Endothelial cell of umbilical vein (primary cell): ENCODE measurements at regions not wholly inside any gene's neighbourhood (a gene's known extent, or its start where the extent isn't known, plus 50 kb on each side); places are given as distances from the start of the nearest gene placed in this dataset.
A peak's percentile ranks its signal among the peaks of the same experiment; 100 is the strongest.

Source experiments
- BruUV-seq: library from RNA; stranded (reverse); fragments of 400-500 nt; replicated peaks from 2 replicates; lab custom pipeline; 2021; lab: Mats Ljungman, UMichigan
- CTCF ChIA-PET: fragments of 300-600, 350-600 bp; sonication (Branson Sonifier 250); formaldehyde crosslinking; loops from one replicate; lab custom pipeline; 2021; ENCODE audit warnings: antibody characterized with exemption, inconsistent platforms; lab: Charles Lee
- POLR2A ChIA-PET: fragments of 300-600, 350-600 bp; sonication (Branson Sonifier 250); formaldehyde crosslinking; loops from one replicate; lab custom pipeline; 2021; ENCODE audit warnings: antibody characterized with exemption, inconsistent platforms; lab: Charles Lee
- DNase-seq: peaks from one replicate; pipeline ENCODE4 v3.0.0-alpha.2; 2011; ENCODE audit warnings: low read depth, low spot score
- FAIRE-seq: peaks from 2 replicates; lab custom pipeline; 2011; peaks lifted over from hg19 to GRCh38; lab: Jason Lieb, UNC
- H2AFZ ChIP-seq: 2 replicates; pipeline ENCODE4 v1.6.0; 2012; ENCODE audit warnings: low read depth, low read length, control low read depth, inconsistent platforms
- H3K27ac ChIP-seq: 2 replicates; pipeline ENCODE4 v1.5.1; 2011; ENCODE audit warnings: low read depth, mild to moderate bottlenecking, control low read depth, low read length, moderate library complexity; ENCODE audit not compliant: insufficient read depth
- H3K27me3 ChIP-seq, 2 experiments: 2 replicates each; pipeline versions ENCODE4 v1.6.0 to v1.6.1; 2011; ENCODE audit warnings: low read length in 2 of 2, mixed read lengths in 1 of 2; ENCODE audit not compliant: control insufficient read depth in 2 of 2, insufficient read depth in 2 of 2
- H3K36me3 ChIP-seq, 2 experiments: 2 replicates in 1 of 2; 3 replicates in 1 of 2; pipeline ENCODE4 v1.5.1; 2011; ENCODE audit warnings: low read length in 2 of 2, mild to moderate bottlenecking in 1 of 2, moderate library complexity in 1 of 2; ENCODE audit not compliant: control insufficient read depth in 2 of 2, insufficient read depth in 2 of 2; ENCODE audit errors: extremely low read depth in 1 of 2
- H3K4me1 ChIP-seq: 3 replicates; pipeline ENCODE4 v1.5.1; 2011; ENCODE audit warnings: mild to moderate bottlenecking, low read length; ENCODE audit not compliant: control insufficient read depth, insufficient read depth; ENCODE audit errors: extremely low read depth
- H3K4me2 ChIP-seq: 2 replicates; pipeline ENCODE4 v1.6.1; 2011; ENCODE audit warnings: low read length, control low read depth, mixed read lengths; ENCODE audit not compliant: insufficient read depth
- H3K4me3 ChIP-seq, 3 experiments: fragments of 200-600 bp in 1 of 3; sonication (generic), shearing (Covaris generic) in 1 of 3; replicated peaks in 1 of 3; 2 replicates each; pipeline ENCODE4 v1.5.1; 2011 to 2016; ENCODE audit warnings: control low read depth in 3 of 3, low read length in 3 of 3, mild to moderate bottlenecking in 2 of 3, inconsistent platforms in 1 of 3, low read depth in 1 of 3, moderate library complexity in 1 of 3; ENCODE audit not compliant: insufficient read depth in 1 of 3
- H3K79me2 ChIP-seq: 2 replicates; pipeline ENCODE4 v1.6.0; 2012; ENCODE audit warnings: low read length, inconsistent platforms; ENCODE audit not compliant: control insufficient read depth, insufficient read depth
- H3K9ac ChIP-seq: replicated peaks from 2 replicates; pipeline ENCODE3; 2011; ENCODE audit warnings: low read length, control low read depth; ENCODE audit not compliant: insufficient read depth; ENCODE audit errors: extremely low read depth
- H3K9me1 ChIP-seq: replicated peaks from 3 replicates; pipeline ENCODE4 v1.6.0; 2011; ENCODE audit warnings: mild to moderate bottlenecking, low read length; ENCODE audit not compliant: control insufficient read depth, insufficient read depth; ENCODE audit errors: extremely low read depth
- H3K9me3 ChIP-seq: replicated peaks from 2 replicates; pipeline ENCODE4 v1.5.1; 2012; ENCODE audit warnings: low read length, inconsistent platforms; ENCODE audit not compliant: control insufficient read depth, insufficient read depth
- H4K20me1 ChIP-seq: replicated peaks from 2 replicates; pipeline ENCODE3; 2011; ENCODE audit warnings: mild to moderate bottlenecking, low read length; ENCODE audit not compliant: control insufficient read depth, insufficient read depth; ENCODE audit errors: extremely low read depth
- CTCF ChIP-seq, 2 donors: IDR thresholded peaks; 1 replicate in 1 of 2; 2 replicates in 1 of 2; pipeline ENCODE4 v1.5.1; 2011; ENCODE audit warnings: low read length in 2 of 2, mild to moderate bottlenecking in 2 of 2, moderate library complexity in 2 of 2, control low read depth in 1 of 2, inconsistent platforms in 1 of 2, low read depth in 1 of 2; ENCODE audit not compliant: insufficient read depth in 1 of 2; ENCODE audit errors: extremely low read depth in 1 of 2
- EZH2 ChIP-seq: IDR thresholded peaks from 2 replicates; pipeline ENCODE4 v1.6.1; 2012; ENCODE audit warnings: borderline replicate concordance, low read depth, mild to moderate bottlenecking, moderate library complexity, low read length, inconsistent platforms; ENCODE audit not compliant: severe bottlenecking
- FOS ChIP-seq: IDR thresholded peaks from 2 replicates; pipeline ENCODE4 v1.6.1; 2011; ENCODE audit warnings: mild to moderate bottlenecking, low read length, moderate library complexity, borderline replicate concordance; ENCODE audit not compliant: insufficient read depth
- GATA2 ChIP-seq: IDR thresholded peaks from 2 replicates; pipeline ENCODE4 v1.7.0; 2011; ENCODE audit warnings: low read depth, mild to moderate bottlenecking, moderate library complexity, mixed read lengths, low read length; ENCODE audit not compliant: insufficient read length, insufficient read depth
- JUN ChIP-seq: IDR thresholded peaks from 2 replicates; pipeline ENCODE4 v1.6.1; 2011; ENCODE audit warnings: borderline replicate concordance, low read depth; ENCODE audit not compliant: insufficient read length, insufficient read depth
- MAX ChIP-seq: IDR thresholded peaks from 2 replicates; pipeline ENCODE4 v1.6.1; 2011; ENCODE audit not compliant: insufficient read depth, insufficient read length
- MYC ChIP-seq: IDR thresholded peaks from one replicate; pipeline ENCODE4 v1.6.1; 2011; ENCODE audit warnings: mild to moderate bottlenecking, low read depth, low read length
- POLR2A ChIP-seq: IDR thresholded peaks from 2 replicates; pipeline ENCODE4 v1.6.1; 2012; ENCODE audit warnings: low read depth, mild to moderate bottlenecking, control low read depth, low read length
- POLR2AphosphoS5 ChIP-seq: IDR thresholded peaks from 2 replicates; pipeline ENCODE4 v1.6.1; 2012; ENCODE audit warnings: low read depth, mild to moderate bottlenecking, control low read depth, low read length, moderate library complexity; ENCODE audit not compliant: insufficient read depth
- dilution Hi-C: fragments of 300-500 bp; cut with MboI; formaldehyde crosslinking; loops from one replicate; pipeline ENCODE4 v1.15.0; 2019; ENCODE audit warnings: low sequenced_read_pairs; ENCODE audit not compliant: extremely low pct_ligation_motif_present
- intact Hi-C: fragments of 100-400 bp; cut with micrococcal nuclease; formaldehyde crosslinking; loops from one replicate; pipeline ENCODE4 v1.10.0; 2022

GRCh38 chr2:215635788-215636139, 199.9 kb upstream of the FN1 start:
- ChIA-PET CTCF (interaction anchor here (0.9 to 1.2 kb wide), 9 partner anchors 13 to 296 kb away, joined by 3 to 6 read pairs (median 3); partner anchors contain the start of gene FN1), POLR2A (no interaction called here)
- no peak overlapping the region for H3K4me3 ChIP-seq
- no peak overlapping the region for H3K27ac ChIP-seq
- no peaks in the 10 kb centered on the region for H3K79me2 ChIP-seq
- H2AFZ ChIP-seq: no peak overlapping the region
- peaks cover 9 to 13% of the 10 kb centered on the region in 2 experiments for H3K36me3 ChIP-seq
- H4K20me1 ChIP-seq: no peaks in the 10 kb centered on the region
- H3K27me3 ChIP-seq: no peaks in the 10 kb centered on the region
- no peak overlapping the region for H3K9ac ChIP-seq
- dilution Hi-C loops (no loop called here), intact Hi-C loops (no loop called here)
- no peaks in the 10 kb centered on the region for H3K9me1 ChIP-seq
- BruUV-seq: no TSS peak
- FAIRE-seq (no peak), DNase-seq (peak; percentile 45)
- peaks cover 2% of the 10 kb centered on the region for H3K9me3 ChIP-seq
- no peaks in the 10 kb centered on the region for H3K4me1 ChIP-seq
- H3K4me2 ChIP-seq: no peak overlapping the region
- TF ChIP-seq MAX (no peak), EZH2 (no peak), JUN (no peak), POLR2AphosphoS5 (no peak), GATA2 (no peak), FOS (peak; percentile 26), MYC (no peak), POLR2A (no peak), CTCF (IDR thresholded peaks at IDR 0.05; ENCODE audit: extremely low read depth in 1 of 2, insufficient read depth in 1 of 2, low read depth in 1 of 2, low read length in 2 of 2) (peak in 1 of 2 donors; percentile 8)
